Panc1 (cell line): ENCODE measurements at regions not wholly inside any gene's neighbourhood (a gene's known extent, or its start where the extent isn't known, plus 50 kb on each side); places are given as distances from the start of the nearest gene placed in this dataset.

Experiments used
- CTCF ChIP-seq: fragments of 450-650 bp; IDR thresholded peaks from 2 replicates; pipeline ENCODE4 v1.5.1; 2017; ENCODE audit warnings: mild to moderate bottlenecking
- POLR2AphosphoS5 ChIP-seq: IDR thresholded peaks from 2 replicates; pipeline ENCODE4 v1.6.1; 2012; ENCODE audit warnings: mild to moderate bottlenecking, low read depth, low read length, moderate library complexity
- REST ChIP-seq, 2 experiments: IDR thresholded peaks; 2 replicates each; pipeline ENCODE4 v1.6.1; 2011 to 2012; ENCODE audit warnings: low read depth in 2 of 2, control low read depth in 1 of 2, low read length in 1 of 2, mild to moderate bottlenecking in 1 of 2, moderate library complexity in 1 of 2; ENCODE audit not compliant: insufficient read depth in 1 of 2
- SIN3A ChIP-seq: IDR thresholded peaks from 2 replicates; pipeline ENCODE4 v1.6.1; 2012; ENCODE audit warnings: low read depth, mild to moderate bottlenecking, low read length, moderate library complexity, borderline replicate concordance; ENCODE audit not compliant: insufficient read depth
- TCF7L2 ChIP-seq: IDR thresholded peaks from 2 replicates; pipeline ENCODE4 v1.6.1; 2011; ENCODE audit warnings: mild to moderate bottlenecking, low read depth, low read length, inconsistent platforms

GRCh38 chr3:165404357-165405027 is 208.3 kb upstream of the SLITRK3 start:
- no peak for TF ChIP-seq CTCF
- TF ChIP-seq POLR2AphosphoS5: no peak
- TF ChIP-seq REST (IDR thresholded peaks at IDR 0.05; ENCODE audit: insufficient read depth in 1 of 2, low read depth in 2 of 2, low read length in 1 of 2): no peak
- TF ChIP-seq TCF7L2: no peak
- no peak for TF ChIP-seq SIN3A
